HG02759 (cell line): ENCODE measurements at regions not wholly inside any gene's neighbourhood (a gene's known extent, or its start where the extent isn't known, plus 50 kb on each side); places are given as distances from the start of the nearest gene placed in this dataset.
A peak's percentile ranks its signal among the peaks of the same experiment; 100 is the strongest.

Experiments
- ATAC-seq: cut with Tn5 transposase; IDR thresholded peaks from one replicate; pipeline ENCODE4 v1.9.1; 2021; ENCODE audit warnings: mild to moderate bottlenecking, moderate library complexity; ENCODE audit not compliant: unreplicated experiment

DNA sequence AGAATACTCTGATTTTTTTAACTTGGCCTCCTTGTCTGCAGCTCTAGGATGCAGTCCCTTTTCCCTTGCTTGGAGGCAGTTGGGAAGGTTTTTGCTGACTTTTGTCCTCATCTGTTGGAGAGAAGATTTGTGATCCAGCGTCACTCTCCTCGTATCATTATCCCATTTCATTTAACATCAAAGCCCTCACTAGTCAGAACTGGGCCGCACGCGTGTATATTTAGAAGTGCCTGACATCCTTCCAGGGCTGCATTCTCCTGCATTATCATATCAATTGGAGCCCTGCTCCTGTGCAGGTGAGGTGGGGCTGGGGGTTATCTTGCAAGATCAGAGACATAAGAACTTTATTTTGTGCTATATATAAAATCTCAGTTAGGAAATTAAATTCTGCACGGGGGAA, 435.1 kb upstream of the HS6ST1 start:
- peak; percentile 2 for ATAC-seq

DNA sequence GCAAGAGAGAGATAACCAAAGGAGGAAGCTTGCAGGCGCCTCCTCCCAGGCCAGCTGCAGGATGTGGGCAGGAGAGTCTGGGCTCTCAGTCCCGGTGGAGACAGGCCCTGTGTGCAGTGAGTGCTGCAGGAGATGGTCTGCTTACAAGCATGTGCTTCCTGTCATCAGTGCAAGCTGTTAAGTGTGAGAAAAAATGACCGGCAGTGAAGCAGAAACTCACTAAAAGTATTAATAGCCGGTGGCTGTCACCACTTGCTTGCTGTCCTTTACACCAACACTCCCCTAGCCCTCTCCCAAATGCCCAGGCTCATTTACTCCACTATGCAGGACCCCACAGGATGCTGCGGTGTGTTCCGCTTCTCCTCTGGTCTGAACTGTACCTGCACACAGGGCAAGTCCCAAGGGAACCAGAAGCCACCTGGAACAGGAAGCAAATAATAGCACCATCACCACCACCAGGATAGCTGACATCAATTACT, 435.6 kb upstream of the HS6ST1 start:
- peak; percentile 94 for ATAC-seq

DNA sequence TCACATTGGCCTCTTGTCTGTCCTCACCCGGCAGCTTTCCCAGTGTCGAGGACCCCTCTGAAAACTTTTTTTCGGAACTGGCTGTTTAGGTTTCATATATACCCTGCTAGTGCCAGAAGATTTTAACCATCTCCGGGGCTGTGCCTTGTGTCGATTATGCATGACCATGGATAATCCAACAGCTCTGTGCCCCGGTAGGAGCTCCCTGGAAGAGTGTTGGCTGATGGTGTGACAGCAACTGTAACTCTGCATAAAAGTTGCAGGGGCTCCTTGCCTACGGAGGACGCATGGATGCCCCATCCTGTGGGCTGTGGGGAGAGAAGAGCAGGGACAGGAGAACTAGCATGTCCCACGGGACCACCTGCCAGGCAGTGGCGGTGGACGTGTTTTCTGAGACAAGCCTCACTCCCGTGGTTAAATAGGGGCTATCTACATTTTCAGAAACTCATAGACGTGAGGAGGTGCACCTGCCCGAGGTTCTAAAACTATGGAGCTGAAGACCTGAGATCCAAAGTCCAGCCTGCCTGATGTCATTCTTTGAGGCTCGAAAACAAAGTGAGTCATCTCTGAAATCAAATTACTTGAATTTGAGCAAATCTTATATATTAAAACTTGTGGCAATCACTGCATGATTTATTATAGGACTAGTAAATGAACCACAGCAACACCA, 437.2 kb upstream of the HS6ST1 start:
- ATAC-seq: no peak

DNA sequence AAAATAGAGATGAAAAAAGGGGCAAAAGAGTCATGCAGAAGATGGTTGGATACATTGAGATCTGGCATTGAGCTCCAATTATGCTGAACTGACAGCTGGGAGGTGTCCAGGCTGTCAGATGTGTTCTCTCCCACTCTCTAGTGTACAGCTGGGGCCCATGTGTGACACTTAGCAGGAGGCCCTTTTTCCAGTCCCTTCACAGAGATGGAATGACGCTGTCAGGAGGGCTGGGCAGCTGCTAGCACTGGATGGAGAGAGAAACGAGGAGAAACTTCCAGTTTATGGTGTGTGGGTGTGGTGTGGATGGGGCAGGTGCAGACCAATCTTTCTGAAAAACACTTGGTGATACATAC, 437.7 kb upstream of the HS6ST1 start:
- no peak for ATAC-seq

DNA sequence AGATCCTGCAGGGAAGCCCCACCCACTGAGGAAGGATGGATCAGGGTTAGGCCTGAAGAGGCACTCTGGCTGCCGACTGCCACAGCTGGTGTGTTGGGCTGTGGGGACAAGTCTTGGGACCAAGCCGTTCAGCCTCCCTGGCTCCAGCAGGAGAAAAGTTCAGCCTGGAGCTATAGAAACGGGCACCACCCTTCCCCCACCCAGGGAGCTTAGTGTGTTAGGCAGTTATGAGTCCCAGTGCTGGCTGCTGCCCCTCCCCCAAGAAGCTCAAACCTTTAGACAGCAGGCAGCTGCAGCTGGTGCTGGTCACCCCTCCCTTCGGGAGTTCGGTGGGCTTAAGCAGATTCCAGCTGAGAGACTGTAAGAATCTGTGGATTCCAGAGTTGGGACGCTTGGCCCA, 447.1 kb upstream of the HS6ST1 start:
- ATAC-seq: no peak

DNA sequence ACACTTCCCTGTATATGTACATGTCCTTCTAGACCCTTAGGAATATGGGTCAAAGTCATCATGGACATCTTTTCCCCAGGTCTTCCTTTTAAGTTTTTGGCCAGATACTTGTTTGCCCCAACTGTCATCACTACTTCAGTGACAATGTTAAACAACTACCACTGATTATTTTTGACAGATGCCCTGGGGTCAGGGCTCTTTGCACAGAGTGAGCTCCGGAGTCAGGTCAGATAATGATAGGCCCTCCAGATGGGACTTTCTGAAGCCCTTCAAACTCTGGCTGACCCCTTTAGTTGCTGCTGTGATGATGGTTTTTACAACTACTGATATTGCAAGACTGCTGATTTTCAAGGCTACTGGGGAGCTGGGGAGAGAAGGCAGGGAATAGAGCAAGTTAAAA, 449.4 kb upstream of the HS6ST1 start:
- ATAC-seq: no peak

DNA sequence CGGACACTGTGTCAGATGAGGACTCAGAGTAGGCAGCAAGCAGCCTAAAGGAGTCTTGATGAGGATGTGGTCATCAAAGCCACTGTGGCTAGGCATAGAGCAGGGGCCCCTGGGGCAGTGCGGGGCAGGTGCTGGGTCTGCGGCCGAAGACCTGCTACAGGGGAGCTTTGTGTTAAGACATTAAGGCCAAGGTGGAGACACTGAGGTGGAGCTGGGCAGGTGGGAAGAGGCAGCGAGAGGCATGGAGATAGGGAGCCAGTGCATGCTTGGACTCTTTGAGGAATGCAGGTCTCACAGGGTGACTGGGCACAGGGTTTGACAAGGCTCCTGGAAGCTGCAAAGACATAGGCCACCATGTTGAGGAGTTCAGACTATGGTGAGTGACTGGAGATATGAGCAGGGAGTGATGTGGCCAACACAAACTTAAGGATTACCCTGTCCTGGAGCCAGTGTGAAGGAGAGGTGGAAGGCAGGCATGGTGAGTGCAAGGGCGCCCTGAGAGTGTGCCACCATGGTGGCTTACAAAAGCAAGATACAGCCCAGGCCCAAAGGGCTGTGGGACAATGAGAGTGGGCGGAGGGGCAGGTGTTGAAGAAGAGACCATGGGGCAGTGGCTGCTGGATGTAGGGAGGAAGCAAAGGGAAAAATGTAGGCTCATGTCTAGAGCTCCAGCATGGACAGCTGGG, 450.9 kb upstream of the HS6ST1 start:
- no peak for ATAC-seq

DNA sequence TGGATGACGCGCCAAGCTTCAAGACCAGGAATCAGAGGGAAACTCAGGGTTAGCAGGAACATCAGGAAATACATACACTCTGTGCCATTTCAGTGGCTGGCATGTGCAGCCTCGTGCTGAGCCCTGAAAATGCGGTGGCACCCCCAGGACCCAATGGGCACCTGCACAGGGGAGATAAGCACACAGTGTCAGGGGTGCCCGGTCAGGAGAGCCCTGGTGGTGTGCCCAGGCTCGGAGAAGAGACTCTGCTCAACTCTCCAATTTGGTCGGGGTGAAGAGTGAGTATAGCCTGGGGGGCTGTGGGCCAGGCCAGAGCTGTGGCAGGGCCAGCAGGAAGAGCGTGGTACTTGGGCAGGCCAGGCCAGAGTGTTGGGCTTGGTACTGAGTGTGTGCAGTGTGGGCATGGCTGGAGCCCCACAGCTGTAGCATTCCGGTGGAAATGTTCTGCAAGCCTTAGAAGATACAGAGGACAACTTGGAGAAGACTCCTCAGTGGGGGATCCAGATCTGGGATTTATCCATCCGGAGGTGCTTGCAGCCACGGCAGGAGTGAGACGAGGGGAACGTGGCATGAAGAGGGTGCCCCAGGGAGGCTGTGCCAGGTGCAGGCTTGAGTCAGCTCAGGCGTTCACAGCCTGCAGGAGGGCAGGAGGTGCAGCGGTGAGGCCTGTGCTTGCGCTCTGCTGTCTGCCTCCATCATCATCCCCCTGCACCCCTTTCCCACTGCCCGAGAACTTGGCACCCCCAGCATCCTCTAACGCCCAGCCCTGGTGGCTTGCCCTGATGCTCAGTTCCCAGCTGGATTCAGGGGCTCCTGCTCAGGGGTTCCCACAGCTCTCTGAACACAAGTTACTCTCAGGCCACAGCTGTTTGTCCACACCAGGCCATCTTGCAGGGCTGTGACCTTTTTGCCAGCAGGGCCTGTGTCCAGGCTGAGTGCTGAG, 451.7 kb upstream of the HS6ST1 start:
- no peak for ATAC-seq

DNA sequence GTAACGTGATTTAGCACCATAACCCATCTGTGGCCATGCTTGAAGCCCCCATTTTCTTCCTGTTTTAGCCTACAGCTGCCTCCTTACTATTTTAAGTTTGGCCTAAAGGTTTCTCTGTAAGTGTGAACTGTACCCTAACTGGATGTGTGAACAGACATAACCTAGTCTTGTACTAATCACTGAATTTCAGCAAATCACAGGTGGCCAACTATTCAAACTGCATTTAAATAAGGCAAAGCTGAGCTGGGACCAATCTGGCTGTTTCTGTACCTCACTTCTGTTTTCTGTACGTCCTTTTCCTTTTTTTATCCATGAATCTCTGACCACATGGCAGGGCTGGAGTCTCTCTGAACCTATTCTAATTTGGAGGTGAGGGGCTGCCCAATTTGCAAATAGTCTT, 452.7 kb upstream of the HS6ST1 start:
- ATAC-seq: no peak

DNA sequence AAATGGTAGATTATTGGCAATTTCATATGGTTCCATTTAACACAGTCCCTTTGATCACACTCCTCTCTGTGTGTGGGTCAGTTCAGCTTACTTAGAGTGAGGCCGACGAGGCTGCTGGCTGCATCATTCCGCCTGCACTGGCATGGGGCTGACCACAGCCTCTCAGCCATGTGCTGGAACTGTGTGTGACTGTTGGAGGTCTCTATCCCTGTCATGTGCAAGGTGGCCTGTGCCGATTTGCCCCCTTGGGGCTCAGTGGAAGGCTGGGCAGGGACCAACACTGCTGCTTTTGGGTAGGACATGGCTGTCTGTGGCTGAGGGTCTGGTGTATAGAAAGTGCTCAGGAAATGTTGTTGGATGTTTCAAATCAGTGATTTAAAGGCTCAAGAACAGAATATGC, 454.0 kb upstream of the HS6ST1 start:
- ATAC-seq: no peak

DNA sequence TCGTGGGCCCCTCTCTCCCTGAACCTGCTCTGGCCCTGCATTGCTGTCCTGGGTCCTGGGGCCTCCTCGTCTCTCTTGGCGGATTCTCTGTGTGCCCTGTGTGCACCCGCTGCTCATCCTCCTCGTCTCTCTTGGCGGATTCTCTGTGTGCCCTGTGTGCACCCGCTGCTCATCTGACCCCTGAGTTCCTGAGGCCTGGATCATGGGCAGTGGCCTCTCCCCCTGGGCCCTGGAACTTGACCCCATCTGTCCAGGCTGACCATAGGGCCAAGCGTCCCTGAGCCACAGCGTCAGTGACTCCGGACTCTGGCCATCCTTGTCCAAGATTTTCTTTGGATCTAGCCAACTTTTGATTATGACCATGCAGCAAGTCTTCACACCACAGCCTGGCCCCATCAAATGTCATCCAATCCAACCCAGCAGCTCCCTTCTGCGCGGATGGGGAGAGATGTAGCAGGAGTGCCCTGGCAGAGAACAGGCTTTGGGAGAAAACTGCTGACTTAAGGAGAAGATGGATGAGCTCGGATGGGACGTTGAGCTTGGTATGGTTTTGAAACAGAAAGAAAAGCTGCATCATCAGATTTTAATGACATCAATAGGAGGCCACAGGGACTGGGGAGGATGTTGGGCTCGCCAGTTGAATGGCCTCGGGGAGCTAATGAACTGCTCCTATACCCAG, 455.1 kb upstream of the HS6ST1 start:
- no peak for ATAC-seq

DNA sequence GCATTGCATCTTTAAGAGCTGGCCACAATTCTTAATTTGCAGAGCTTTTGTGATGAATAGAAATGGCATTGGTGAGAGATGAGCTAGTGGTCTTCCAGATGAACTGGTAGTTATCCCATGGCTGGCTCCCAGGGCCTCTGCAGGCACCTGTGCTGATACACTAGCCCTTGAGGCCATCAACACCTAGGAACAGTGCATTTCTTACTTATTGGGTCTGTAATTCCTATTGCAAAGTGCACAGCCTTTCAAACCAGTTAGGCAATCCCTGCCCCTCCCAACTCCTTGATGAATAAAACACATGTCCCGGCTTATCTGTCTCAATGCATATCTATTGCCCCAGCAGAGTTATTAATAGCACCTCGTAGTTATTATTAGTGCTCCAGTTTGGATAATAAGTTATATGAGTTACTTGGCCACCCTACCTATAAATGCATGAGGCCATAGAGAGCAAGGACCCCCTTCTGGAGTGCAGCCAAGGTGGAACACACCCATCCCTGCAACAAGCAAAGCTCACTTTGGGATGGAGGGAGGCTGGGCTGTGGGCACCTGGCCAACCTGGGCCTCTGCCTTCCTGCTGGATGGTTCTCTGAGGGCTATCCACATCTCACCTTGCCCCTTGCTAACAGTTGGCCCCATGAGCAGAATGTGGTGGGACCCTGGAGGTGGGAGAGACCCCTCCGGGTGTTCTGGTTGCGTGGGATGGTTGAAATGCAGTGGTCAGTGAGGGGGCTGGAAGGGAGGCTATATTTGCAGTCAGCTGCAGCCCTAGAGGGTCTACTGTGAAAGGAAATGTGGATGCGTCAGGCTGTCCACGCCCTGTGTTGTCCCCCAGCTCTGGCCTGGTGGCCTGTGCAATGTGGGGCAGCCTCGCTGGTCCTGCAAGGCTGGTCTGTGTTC, 455.9 kb upstream of the HS6ST1 start:
- no peak for ATAC-seq

DNA sequence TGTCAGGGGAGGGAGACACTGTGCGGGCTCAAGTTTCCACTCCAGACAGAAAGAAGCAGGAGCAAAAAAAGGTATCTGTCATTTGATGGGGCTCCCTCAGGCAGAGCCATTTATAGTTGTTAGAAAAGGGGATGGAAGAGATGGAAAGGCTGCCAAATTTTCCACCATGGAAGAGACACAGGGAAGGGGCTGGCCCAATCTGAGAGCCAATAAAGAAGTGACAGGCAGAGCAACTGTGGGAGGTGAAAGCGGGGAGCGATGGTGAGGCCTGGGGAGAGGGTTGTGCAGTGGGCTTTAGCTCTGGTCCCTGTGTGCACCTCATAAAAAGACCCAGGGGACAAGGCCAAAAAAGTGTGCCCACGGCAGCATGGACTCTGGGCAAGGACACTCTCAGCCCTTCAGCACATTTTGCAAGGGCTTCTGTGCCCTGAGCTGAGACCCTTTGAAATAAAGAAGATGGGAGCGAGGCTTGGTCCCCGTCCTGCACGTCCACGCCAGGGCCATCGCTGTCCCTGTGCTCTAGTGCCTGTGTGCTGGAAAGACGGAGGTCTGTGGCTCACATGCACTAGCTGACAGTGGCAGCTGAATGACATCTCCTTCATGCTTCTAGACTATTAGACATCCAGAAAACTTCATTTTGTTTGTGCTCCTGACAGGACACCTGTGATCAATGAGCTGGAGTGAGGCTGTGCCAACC, 456.7 kb upstream of the HS6ST1 start:
- no peak for ATAC-seq

DNA sequence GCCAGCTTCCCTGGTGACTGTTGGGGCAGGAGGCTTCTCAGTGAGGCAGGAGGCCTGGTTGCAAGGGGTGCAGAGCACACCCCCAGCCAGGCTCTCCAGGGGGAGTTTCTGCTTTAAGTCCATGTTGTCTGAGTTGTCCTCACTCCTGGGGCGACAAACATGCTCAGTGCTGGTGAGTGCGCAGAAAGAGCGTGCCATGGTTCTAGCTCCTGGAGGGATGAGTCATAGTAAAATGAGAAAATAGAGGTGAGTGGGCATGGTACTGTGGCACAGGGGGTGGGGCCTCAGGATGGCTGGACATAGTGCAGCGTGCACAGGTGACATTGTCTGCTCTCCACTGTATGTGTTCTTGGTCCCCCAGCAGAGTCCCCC, 457.2 kb upstream of the HS6ST1 start:
- no peak for ATAC-seq

DNA sequence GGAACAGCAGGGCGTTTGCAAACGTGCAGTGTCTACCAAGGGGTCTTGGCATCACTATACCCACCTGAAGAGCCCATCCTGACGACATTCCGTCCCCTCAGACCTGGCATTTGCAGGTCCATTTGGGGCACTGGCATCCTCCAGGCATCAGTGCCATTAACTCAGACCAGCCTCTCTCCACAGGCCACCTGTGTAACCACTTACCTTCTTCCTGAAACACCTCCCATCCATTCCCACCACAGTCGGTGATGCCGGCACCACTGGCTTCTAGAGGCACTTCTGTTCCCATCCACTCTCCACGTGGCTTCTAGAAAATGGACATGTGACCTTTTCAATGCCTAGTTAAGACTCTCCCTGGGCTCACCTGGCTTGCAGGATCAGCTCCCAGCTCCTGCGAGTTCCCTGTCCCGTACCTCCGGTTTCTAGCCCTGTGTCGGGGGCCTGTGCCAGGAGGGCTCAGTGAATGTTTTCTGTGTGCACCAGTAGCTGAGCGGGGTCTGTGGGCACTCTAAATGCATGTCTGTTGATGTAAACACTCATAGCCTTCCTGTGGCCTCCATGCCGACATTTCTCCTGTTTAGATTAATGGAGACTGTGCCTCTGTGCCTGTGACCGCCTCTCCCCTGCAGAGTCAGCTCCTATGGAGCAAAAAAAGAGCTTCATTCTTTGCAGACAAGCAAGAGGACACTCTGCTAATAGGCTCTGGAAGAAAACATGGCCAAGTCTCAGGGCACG, 458.0 kb upstream of the HS6ST1 start:
- ATAC-seq: no peak

DNA sequence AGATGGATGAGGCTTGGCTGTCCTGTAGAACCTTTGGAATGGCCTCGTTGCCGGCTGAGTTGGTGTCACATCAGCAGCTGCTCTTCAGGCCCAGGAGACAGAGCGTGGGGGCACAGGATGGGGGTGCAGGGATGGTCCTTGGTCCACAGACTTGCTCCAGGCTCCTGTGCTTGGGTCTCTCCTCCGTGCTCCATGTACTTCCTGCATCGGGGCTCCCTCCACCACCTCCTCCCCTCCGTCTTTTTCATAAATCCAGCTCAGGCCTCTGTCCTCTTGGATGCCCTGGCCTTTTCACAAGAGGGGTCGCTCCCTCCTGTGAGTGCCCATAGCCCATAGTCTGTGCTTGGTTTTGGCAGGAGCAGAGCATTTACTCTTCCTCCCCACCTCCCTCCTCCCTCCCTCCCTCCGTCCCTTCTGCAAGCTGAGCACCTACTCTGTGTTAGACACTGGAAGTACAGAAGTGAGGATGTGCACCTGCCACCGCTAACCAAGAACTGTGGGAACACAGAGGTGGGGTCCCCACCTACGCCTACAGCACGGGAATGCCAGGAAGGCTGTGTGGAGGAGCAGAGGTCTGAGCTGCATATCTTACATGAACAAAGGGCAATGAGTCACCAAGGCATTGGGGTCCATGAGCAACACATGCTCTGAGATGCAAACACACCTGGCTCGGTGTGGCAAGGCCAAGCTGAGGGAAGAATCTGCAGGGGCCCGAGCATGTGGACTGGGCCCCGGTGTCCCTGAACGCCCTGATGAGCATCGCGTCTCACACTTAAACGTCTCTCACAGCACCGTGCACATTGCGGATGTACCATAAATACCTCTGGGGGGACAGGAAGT, 458.7 kb upstream of the HS6ST1 start:
- no peak for ATAC-seq

DNA sequence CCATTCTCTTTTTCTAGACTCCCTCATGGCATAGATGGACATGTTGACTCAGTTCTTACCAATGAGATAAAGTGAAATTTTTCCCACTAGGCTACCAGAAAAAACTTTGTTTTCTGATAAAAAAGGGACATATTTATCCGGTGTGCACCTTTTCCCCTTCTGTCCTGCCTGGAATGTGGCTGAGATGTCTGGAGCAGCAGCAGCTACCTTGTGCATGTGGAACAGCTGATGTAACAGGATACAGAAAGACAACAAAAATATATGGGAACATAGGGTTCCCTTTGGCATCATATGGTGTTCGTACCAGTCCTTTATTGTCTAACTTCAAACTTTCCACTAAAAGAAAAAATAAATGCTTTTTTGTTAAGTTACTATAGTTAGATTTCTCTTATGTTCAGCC, 460.2 kb upstream of the HS6ST1 start:
- no peak for ATAC-seq
